NB4 (cell line): ENCODE measurements at regions not wholly inside any gene's neighbourhood (a gene's known extent, or its start where the extent isn't known, plus 50 kb on each side); places are given as distances from the start of the nearest gene placed in this dataset.

ENCODE experiments used
- MYC ChIP-seq: IDR thresholded peaks from 2 replicates; pipeline ENCODE4 v1.6.1; 2011; ENCODE audit warnings: low read depth, low read length
- TF ChIP-seq, protein P1 (sequence below): IDR thresholded peaks from one replicate; pipeline ENCODE4 v1.5.1; 2012; ENCODE audit warnings: low read depth, low read length
- TF ChIP-seq, protein P2 (sequence below): IDR thresholded peaks from 2 replicates; pipeline ENCODE4 v1.6.1; 2011; ENCODE audit warnings: low read depth, low read length

DNA sequence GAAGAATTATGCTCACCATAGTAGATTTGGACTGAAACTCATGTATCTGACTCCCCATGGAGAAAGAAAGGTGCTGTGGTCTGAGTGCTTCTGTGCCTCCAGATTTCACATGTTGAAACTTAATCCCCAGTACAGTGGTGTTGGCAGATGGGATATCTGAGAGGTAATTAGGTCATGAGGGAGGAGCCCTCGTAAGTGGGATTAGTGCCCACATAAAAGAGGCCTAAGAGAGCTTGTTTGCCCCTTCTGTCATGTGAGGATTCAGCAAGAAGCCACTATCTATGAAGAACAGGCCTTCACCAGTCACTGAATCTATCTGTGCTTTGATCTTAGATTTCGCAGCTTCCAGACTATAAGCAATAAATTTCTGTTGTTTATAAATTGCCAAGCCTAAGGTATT, 150.1 kb downstream of the PLPP3 start:
- TF ChIP-seq, protein P1, sequence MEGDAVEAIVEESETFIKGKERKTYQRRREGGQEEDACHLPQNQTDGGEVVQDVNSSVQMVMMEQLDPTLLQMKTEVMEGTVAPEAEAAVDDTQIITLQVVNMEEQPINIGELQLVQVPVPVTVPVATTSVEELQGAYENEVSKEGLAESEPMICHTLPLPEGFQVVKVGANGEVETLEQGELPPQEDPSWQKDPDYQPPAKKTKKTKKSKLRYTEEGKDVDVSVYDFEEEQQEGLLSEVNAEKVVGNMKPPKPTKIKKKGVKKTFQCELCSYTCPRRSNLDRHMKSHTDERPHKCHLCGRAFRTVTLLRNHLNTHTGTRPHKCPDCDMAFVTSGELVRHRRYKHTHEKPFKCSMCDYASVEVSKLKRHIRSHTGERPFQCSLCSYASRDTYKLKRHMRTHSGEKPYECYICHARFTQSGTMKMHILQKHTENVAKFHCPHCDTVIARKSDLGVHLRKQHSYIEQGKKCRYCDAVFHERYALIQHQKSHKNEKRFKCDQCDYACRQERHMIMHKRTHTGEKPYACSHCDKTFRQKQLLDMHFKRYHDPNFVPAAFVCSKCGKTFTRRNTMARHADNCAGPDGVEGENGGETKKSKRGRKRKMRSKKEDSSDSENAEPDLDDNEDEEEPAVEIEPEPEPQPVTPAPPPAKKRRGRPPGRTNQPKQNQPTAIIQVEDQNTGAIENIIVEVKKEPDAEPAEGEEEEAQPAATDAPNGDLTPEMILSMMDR: no peak
- no peak for TF ChIP-seq MYC
- TF ChIP-seq, protein P2, sequence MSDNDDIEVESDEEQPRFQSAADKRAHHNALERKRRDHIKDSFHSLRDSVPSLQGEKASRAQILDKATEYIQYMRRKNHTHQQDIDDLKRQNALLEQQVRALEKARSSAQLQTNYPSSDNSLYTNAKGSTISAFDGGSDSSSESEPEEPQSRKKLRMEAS: no peak
